Gastroesophageal sphincter (tissue), 4 donors: ENCODE measurements at regions not wholly inside any gene's neighbourhood (a gene's known extent, or its start where the extent isn't known, plus 50 kb on each side); places are given as distances from the start of the nearest gene placed in this dataset.
A peak's percentile ranks its signal among the peaks of the same experiment; 100 is the strongest.
"Not testable (repeated sequence)": the region's sequence is repeated elsewhere in the genome, so short reads cannot be mapped to it uniquely, and the experiment has no call there.

Experiments used
- ATAC-seq: fragments of 150-250 bp; one replicate; pipeline ENCODE4 v1.9.1; 2016; ENCODE audit warnings: mild to moderate bottlenecking, moderate library complexity
- H3K27ac ChIP-seq, 4 donors: fragments of 200-600 bp; sonication (generic) in 3 of 4; 1 replicate in 3 of 4; 2 replicates in 1 of 4; pipeline ENCODE4 v1.5.1; 2016 to 2019
- H3K27me3 ChIP-seq: fragments of 200-600 bp; sonication (generic); one replicate; pipeline ENCODE4 v1.5.1; 2019
- H3K36me3 ChIP-seq, 2 donors: fragments of 200-600 bp; sonication (generic); one replicate each; pipeline ENCODE4 v1.5.1; 2019; ENCODE audit warnings: control low read depth in 1 of 2
- H3K4me1 ChIP-seq, 3 donors: fragments of 200-600 bp; sonication (generic); 1 replicate in 2 of 3; 2 replicates in 1 of 3; pipeline ENCODE4 v1.5.1; 2016 to 2019; ENCODE audit warnings: control low read depth in 2 of 3
- H3K4me3 ChIP-seq, 2 donors: fragments of 200-600 bp; sonication (generic); one replicate each; pipeline ENCODE4 v1.5.1; 2019; ENCODE audit warnings: mild to moderate bottlenecking in 1 of 2, moderate library complexity in 1 of 2
- H3K9me3 ChIP-seq, 3 donors: fragments of 200-600 bp; sonication (generic); one replicate each; pipeline ENCODE4 v1.5.1; 2017 to 2019; ENCODE audit warnings: control low read depth in 2 of 3
- CTCF ChIP-seq, 4 experiments: fragments of 200-600 bp in 2 of 4; fragments of 450-650 bp in 2 of 4; sonication (generic) in 1 of 4; IDR thresholded peaks; one replicate each; pipeline ENCODE4 v1.5.1; 2017 to 2019; ENCODE audit warnings: antibody characterized with exemption in 4 of 4, mild to moderate bottlenecking in 2 of 4, moderate library complexity in 2 of 4
- EP300 ChIP-seq: sonication (generic); formaldehyde crosslinking; IDR thresholded peaks from one replicate; pipeline ENCODE4 v1.6.1; 2017; ENCODE audit warnings: antibody characterized with exemption, mild to moderate bottlenecking
- POLR2A ChIP-seq, 2 donors: fragments of 450-650 bp; IDR thresholded peaks; one replicate each; pipeline ENCODE4 v1.6.1; 2017; ENCODE audit warnings: antibody characterized with exemption in 2 of 2, mild to moderate bottlenecking in 2 of 2, moderate library complexity in 1 of 2
- POLR2AphosphoS5 ChIP-seq: sonication (generic); formaldehyde crosslinking; IDR thresholded peaks from one replicate; pipeline ENCODE4 v1.6.1; 2017; ENCODE audit warnings: antibody characterized with exemption
- WGBS, 2 donors: methylation state at CpG; one replicate each; pipeline ENCODE4 v1.1.5; 2018; ENCODE audit warnings: low coverage in 1 of 2; 5-methylcytosine and 5-hydroxymethylcytosine counted together

- Histone ChIP-seq H3K9me3 (no peaks in the 10 kb centered on the region), H3K4me1 (no peaks in the 10 kb centered on the region), H3K4me3 (no peak overlapping the region), H3K27ac (no peak overlapping the region), H3K27me3 (no peaks in the 10 kb centered on the region), H3K36me3 (no peaks in the 10 kb centered on the region)
- ATAC-seq, result no peak
- no peak for TF ChIP-seq CTCF (IDR thresholded peaks at IDR 0.05)
- no peak for TF ChIP-seq EP300
- no peak for TF ChIP-seq POLR2A (IDR thresholded peaks at IDR 0.05)
- TF ChIP-seq POLR2AphosphoS5, result no peak
- WGBS, 2 donors, result 81 to 92% methylated on average over 3 of the region's 3 CpGs
These were observed 501.3 kb upstream of the DIAPH2 start for GRCh38 chrX:96183391-96183790.

- 33 to 45% methylated on average over 3 of the region's 3 CpGs for WGBS, 2 donors
- H3K36me3 ChIP-seq, result no peaks in the 10 kb centered on the region
- H3K4me3 ChIP-seq, result no peak overlapping the region
- no peak overlapping the region for H3K27ac ChIP-seq
- H3K4me1 ChIP-seq, result no peaks in the 10 kb centered on the region
- H3K9me3 ChIP-seq, result no peaks in the 10 kb centered on the region
- no peak for ATAC-seq
- no peak for TF ChIP-seq EP300
- peak in 3 of 4 experiments; percentile 7 to 29 (median 13) for TF ChIP-seq CTCF (IDR thresholded peaks at IDR 0.05)
- H3K27me3 ChIP-seq, result no peaks in the 10 kb centered on the region
These were observed 500.8 kb upstream of the DIAPH2 start for GRCh38 chrX:96183843-96184242.

GRCh38 chrX:96204928-96205327 is 479.7 kb upstream of the DIAPH2 start:
- Histone ChIP-seq H3K9me3 (no peaks in the 10 kb centered on the region), H3K4me1 (no peaks in the 10 kb centered on the region), H3K36me3 (no peaks in the 10 kb centered on the region), H3K4me3 (no peak overlapping the region), H3K27me3 (no peaks in the 10 kb centered on the region), H3K27ac (no peak overlapping the region)
- no peak for ATAC-seq
- TF ChIP-seq EP300 (no peak), POLR2A (IDR thresholded peaks at IDR 0.05) (no peak), CTCF (IDR thresholded peaks at IDR 0.05) (no peak), POLR2AphosphoS5 (no peak)

- Histone ChIP-seq H3K36me3 (no peaks in the 10 kb centered on the region), H3K4me1 (no peaks in the 10 kb centered on the region), H3K27me3 (no peaks in the 10 kb centered on the region), H3K4me3 (no peak overlapping the region), H3K9me3 (no peaks in the 10 kb centered on the region), H3K27ac (no peak overlapping the region)
- TF ChIP-seq POLR2A (IDR thresholded peaks at IDR 0.05), result no peak
- no peak for ATAC-seq
These were observed 472.7 kb upstream of the DIAPH2 start for GRCh38 chrX:96211953-96212352.

- H3K4me1 ChIP-seq, H3K27ac ChIP-seq, H3K27me3 ChIP-seq, H3K36me3 ChIP-seq, ATAC-seq, H3K9me3 ChIP-seq, H3K4me3 ChIP-seq: not testable (repeated sequence)
- WGBS, 2 donors, result no CpG with 5 or more reads among the region's 4 CpGs
These were observed 470.0 kb upstream of the DIAPH2 start for GRCh38 chrX:96214681-96215080.

GRCh38 chrX:96224279-96224678 is 460.4 kb upstream of the DIAPH2 start:
- Histone ChIP-seq H3K27me3 (no peaks in the 10 kb centered on the region), H3K4me3 (no peak overlapping the region), H3K4me1 (no peaks in the 10 kb centered on the region), H3K36me3 (no peaks in the 10 kb centered on the region), H3K9me3 (no peaks in the 10 kb centered on the region), H3K27ac (no peak overlapping the region)
- TF ChIP-seq POLR2AphosphoS5, result no peak
- TF ChIP-seq EP300, result no peak
- TF ChIP-seq CTCF (IDR thresholded peaks at IDR 0.05), result no peak
- TF ChIP-seq POLR2A (IDR thresholded peaks at IDR 0.05), result no peak
- no peak for ATAC-seq
- WGBS, 2 donors, result 0 to 83% methylated on average over 1 to 2 of the region's 3 CpGs
